Activated naive CD8-positive, alpha-beta T cell treated with anti-CD3 and anti-CD28 coated beads, Interleukin-2, amount 10 ng/mL, durations not matched to agents 7 days and 5 days (primary cell): ENCODE measurements at regions not wholly inside any gene's neighbourhood (a gene's known extent, or its start where the extent isn't known, plus 50 kb on each side); places are given as distances from the start of the nearest gene placed in this dataset.

Experiments
- ATAC-seq: fragments of 150-1000 bp; cut with Tn5 transposase; one replicate; pipeline ENCODE4 v1.10.0; 2021; ENCODE audit warnings: low read depth, moderate library complexity
- POLR2A ChIA-PET: fragments of 350-600 bp; sonication (Branson Sonifier 250); formaldehyde crosslinking; loops from one replicate; lab custom pipeline; 2021; ENCODE audit warnings: antibody characterized with exemption; lab: Charles Lee
- DNase-seq: peaks from one replicate; pipeline ENCODE4 v3.0.0; 2021
- H3K27ac Mint-ChIP-seq: one replicate; pipeline ENCODE4 v1.8.0; 2022; ENCODE audit warnings: mild to moderate bottlenecking, mixed read lengths
- H3K27me3 Mint-ChIP-seq: one replicate; pipeline ENCODE4 v1.8.0; 2022; ENCODE audit warnings: mild to moderate bottlenecking, moderate library complexity, mixed read lengths
- H3K36me3 Mint-ChIP-seq: one replicate; pipeline ENCODE4 v1.8.0; 2021; ENCODE audit warnings: mild to moderate bottlenecking, mixed read lengths
- H3K4me1 Mint-ChIP-seq: one replicate; pipeline ENCODE4 v1.8.0; 2021; ENCODE audit warnings: mixed read lengths
- H3K4me3 Mint-ChIP-seq: one replicate; pipeline ENCODE4 v1.8.0; 2022; ENCODE audit warnings: mild to moderate bottlenecking, moderate library complexity, mixed read lengths
- H3K9me3 Mint-ChIP-seq: one replicate; pipeline ENCODE4 v1.8.0; 2021; ENCODE audit warnings: mixed read lengths

DNA sequence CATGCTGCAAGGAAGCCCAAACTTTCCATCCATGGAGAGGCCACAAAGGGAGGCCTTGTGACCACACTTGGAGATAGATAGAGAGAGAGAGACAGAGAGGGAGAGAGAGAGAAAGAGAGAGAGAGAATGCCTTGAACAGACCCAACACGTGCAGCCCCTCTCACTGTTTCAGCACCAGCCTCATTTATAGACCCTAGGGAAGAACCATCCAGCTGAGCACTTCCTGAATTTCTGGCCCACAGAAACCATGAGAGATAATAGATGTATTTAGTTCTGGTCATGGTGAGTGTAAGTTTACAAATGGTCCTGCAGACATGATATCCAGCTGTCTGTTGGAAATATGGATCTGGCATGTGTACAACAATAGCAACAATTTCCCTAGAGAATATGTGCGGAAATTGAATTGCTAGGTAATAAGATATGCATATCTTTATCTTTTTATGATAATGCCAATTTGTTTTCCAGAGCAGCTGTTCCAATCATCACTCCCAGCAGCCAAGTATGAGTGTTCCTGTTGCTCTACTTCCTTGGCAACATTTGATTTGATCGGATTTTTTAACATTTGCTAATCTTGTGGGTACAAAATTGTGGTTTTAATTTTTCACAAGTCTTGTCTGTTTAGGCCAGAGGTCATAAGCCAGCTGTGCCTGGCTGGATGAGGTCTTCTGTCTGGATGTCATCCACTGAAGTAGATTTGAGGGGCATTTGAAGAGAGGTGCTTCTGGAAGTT, 217.3 kb upstream of the IL12B start:
- H3K9me3 Mint-ChIP-seq: peaks cover 4% of the 10 kb centered on the region
- POLR2A ChIA-PET: no interaction called here
- H3K27ac Mint-ChIP-seq: no peak overlapping the region
- H3K36me3 Mint-ChIP-seq: no peaks in the 10 kb centered on the region
- ATAC-seq: no peak
- no peak for DNase-seq
- H3K27me3 Mint-ChIP-seq: peaks cover 16% of the 10 kb centered on the region
- no peaks in the 10 kb centered on the region for H3K4me1 Mint-ChIP-seq
- H3K4me3 Mint-ChIP-seq: no peak overlapping the region

- POLR2A ChIA-PET: no interaction called here
- H3K36me3 Mint-ChIP-seq: no peaks in the 10 kb centered on the region
- H3K27ac Mint-ChIP-seq: no peak overlapping the region
- H3K9me3 Mint-ChIP-seq: peaks cover 4% of the 10 kb centered on the region
- H3K4me3 Mint-ChIP-seq: no peak overlapping the region
- DNase-seq (no peak), ATAC-seq (no peak)
- H3K27me3 Mint-ChIP-seq: peaks cover 16% of the 10 kb centered on the region
- H3K4me1 Mint-ChIP-seq: no peaks in the 10 kb centered on the region
These were observed 218.2 kb upstream of the IL12B start for GRCh38 chr5:159548517-159548916.

DNA sequence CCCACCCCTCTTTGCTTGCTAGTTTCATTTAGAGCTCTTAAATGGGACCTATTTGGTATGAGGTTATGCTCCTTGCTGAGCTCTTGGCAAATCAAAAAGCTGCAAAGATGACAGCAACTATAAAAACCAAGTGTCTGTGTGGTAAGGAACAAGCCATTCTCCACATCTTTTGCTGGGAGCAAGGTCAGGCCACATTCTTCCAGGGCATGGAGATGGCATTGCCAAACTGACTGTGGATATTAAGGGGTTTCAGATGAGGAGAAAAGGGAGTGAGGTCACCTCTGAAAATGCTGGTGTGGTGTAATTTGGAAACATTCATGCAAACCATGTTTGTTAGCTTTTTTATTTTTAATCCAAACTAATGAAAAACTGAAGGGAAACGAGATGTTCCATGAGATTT, 218.8 kb upstream of the IL12B start:
- peaks cover 4% of the 10 kb centered on the region for H3K9me3 Mint-ChIP-seq
- no peaks in the 10 kb centered on the region for H3K36me3 Mint-ChIP-seq
- H3K4me1 Mint-ChIP-seq: no peaks in the 10 kb centered on the region
- H3K4me3 Mint-ChIP-seq: no peak overlapping the region
- no peak for DNase-seq
- POLR2A ChIA-PET: no interaction called here
- peaks cover 18% of the 10 kb centered on the region for H3K27me3 Mint-ChIP-seq
- no peak for ATAC-seq
- no peak overlapping the region for H3K27ac Mint-ChIP-seq

- POLR2A ChIA-PET: no interaction called here
- Mint-ChIP-seq H3K27ac (no peak overlapping the region), H3K36me3 (no peaks in the 10 kb centered on the region), H3K9me3 (peaks cover 4% of the 10 kb centered on the region), H3K27me3 (peaks cover 14% of the 10 kb centered on the region), H3K4me1 (no peaks in the 10 kb centered on the region), H3K4me3 (no peak overlapping the region)
- ATAC-seq (no peak), DNase-seq (no peak)
These were observed 220.7 kb upstream of the IL12B start for GRCh38 chr5:159550951-159551350.

DNA sequence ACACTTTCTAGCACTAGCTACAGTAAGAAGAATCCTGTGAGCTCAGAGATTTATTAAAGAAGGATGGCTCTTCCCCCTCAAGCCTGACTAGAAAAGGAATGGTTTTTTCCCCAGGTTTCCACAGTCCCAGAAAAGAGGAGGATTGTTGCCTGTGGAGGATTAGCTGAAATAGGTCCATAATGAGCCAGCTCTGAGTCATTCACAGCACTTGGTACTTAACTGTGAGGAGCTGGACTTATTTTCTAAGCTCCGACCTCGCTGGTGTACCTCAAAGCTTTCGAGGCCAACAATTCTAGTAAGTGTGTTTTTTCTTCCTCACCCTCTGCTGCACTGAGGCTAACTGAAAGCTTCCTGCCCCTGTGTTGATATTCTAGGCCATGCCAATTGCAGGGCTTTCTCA, 222.5 kb upstream of the IL12B start:
- Mint-ChIP-seq H3K9me3 (no peaks in the 10 kb centered on the region), H3K4me3 (no peak overlapping the region), H3K4me1 (no peaks in the 10 kb centered on the region), H3K27ac (no peak overlapping the region), H3K36me3 (no peaks in the 10 kb centered on the region), H3K27me3 (peaks cover 11% of the 10 kb centered on the region)
- no peak for DNase-seq
- ATAC-seq: no peak
- POLR2A ChIA-PET: no interaction called here

DNA sequence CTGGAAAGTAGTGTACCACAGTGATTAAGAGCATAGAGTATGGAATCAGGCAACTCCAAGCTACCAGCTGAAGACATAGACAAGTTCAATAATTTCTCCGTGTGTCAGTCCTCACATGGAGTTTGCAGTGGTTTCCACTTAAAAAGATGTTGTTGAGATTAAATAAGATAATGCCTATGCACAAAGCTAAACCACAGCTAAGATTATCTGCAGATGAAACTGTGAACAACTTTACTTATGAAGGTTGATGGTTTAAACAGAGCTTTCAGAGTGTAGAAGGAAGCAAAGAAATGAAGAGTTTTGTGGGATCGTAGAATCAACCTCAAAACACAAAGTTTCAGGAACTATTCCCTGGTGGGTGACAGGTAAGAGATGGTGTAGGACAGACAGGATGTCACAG, 223.5 kb upstream of the IL12B start:
- ATAC-seq (no peak), DNase-seq (no peak)
- Mint-ChIP-seq H3K27me3 (peaks cover 11% of the 10 kb centered on the region), H3K4me1 (no peaks in the 10 kb centered on the region), H3K4me3 (no peak overlapping the region), H3K36me3 (no peaks in the 10 kb centered on the region), H3K27ac (no peak overlapping the region), H3K9me3 (no peaks in the 10 kb centered on the region)
- POLR2A ChIA-PET: no interaction called here

DNA sequence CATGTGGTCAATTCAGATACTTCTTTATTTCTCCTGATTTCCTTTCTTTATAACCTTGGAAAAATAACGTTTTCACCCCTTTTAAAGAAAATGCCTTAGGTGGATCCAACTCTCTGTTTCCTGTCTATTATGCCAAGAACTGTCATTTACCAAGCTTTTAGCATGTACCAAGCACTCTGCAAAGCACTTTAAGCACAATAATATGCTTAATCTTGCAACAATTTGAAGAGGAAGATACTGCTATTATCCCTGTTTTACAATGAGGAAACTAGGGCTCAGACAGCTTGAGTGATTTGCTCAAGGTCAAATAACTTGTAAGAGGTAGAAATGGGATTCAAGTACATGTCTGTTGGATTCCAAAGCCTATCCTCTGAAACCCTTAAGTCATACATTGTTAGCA, 224.8 kb upstream of the IL12B start:
- Mint-ChIP-seq H3K4me3 (no peak overlapping the region), H3K9me3 (no peaks in the 10 kb centered on the region), H3K4me1 (no peaks in the 10 kb centered on the region), H3K27ac (no peak overlapping the region), H3K27me3 (peaks cover 11% of the 10 kb centered on the region), H3K36me3 (no peaks in the 10 kb centered on the region)
- POLR2A ChIA-PET: no interaction called here
- DNase-seq (no peak), ATAC-seq (no peak)

DNA sequence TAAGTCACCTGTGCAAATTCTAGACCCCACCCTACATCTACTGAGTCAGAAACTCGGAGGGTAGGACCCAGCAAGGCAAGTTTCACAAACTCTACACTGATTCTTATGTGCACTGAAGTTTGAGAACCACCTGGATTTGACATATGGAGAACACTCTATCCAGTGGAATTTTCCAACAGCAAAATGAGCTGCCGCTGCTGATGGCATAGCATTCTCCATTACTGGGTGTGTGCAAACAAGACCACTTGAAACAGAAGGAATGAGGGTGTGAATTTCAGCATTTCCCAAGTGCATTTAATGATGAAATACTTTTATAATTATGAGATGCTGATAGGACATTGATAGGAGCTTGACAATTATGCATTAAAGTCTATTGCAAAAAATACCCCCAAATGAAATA, 229.1 kb upstream of the IL12B start:
- POLR2A ChIA-PET: no interaction called here
- ATAC-seq (no peak), DNase-seq (no peak)
- Mint-ChIP-seq H3K4me3 (no peak overlapping the region), H3K9me3 (no peaks in the 10 kb centered on the region), H3K36me3 (no peaks in the 10 kb centered on the region), H3K27ac (no peak overlapping the region), H3K27me3 (peaks cover 17% of the 10 kb centered on the region), H3K4me1 (no peaks in the 10 kb centered on the region)

- no peak overlapping the region for H3K27ac Mint-ChIP-seq
- POLR2A ChIA-PET: no interaction called here
- no peak overlapping the region for H3K4me3 Mint-ChIP-seq
- DNase-seq (no peak), ATAC-seq (no peak)
- H3K4me1 Mint-ChIP-seq: no peaks in the 10 kb centered on the region
- H3K27me3 Mint-ChIP-seq: peaks cover 17% of the 10 kb centered on the region
- H3K36me3 Mint-ChIP-seq: no peaks in the 10 kb centered on the region
- H3K9me3 Mint-ChIP-seq: no peaks in the 10 kb centered on the region
These were observed 229.8 kb upstream of the IL12B start for GRCh38 chr5:159560088-159560487.

GRCh38 chr5:159564031-159564430, 233.7 kb upstream of the IL12B start:
- no peak overlapping the region for H3K27ac Mint-ChIP-seq

DNA sequence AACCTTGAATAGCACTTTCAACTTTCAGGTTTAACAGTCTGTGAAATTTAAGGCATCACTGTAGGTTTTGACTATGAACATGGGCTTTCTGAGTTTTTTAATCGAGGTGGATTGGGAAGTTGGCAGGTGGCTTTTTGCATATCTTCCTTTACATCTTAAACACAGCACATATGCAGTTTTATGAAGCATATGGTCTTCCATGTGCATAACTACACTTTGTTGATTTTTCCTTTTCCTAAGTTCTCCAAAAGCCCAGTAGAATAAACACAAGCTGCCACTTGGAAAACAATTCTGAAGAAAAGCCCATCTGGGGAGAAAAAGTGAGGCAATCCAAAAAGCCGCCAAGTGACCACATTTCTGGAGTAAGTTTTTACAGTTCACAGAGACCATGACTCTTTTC, 236.5 kb upstream of the IL12B start:
- Mint-ChIP-seq H3K27ac (no peak overlapping the region), H3K4me3 (no peak overlapping the region), H3K36me3 (no peaks in the 10 kb centered on the region), H3K4me1 (no peaks in the 10 kb centered on the region), H3K27me3 (peaks cover 6% of the 10 kb centered on the region), H3K9me3 (no peaks in the 10 kb centered on the region)
- no peak for ATAC-seq
- DNase-seq: no peak
- POLR2A ChIA-PET: no interaction called here

More at GRCh38 chr5:159564031-159564430, 233.7 kb upstream of the IL12B start:
- H3K9me3 Mint-ChIP-seq: no peaks in the 10 kb centered on the region
- ATAC-seq: no peak
- POLR2A ChIA-PET: no interaction called here
- H3K4me1 Mint-ChIP-seq: no peaks in the 10 kb centered on the region
- H3K36me3 Mint-ChIP-seq: no peaks in the 10 kb centered on the region
- no peak overlapping the region for H3K4me3 Mint-ChIP-seq
- H3K27me3 Mint-ChIP-seq: peaks cover 10% of the 10 kb centered on the region
- no peak for DNase-seq

DNA sequence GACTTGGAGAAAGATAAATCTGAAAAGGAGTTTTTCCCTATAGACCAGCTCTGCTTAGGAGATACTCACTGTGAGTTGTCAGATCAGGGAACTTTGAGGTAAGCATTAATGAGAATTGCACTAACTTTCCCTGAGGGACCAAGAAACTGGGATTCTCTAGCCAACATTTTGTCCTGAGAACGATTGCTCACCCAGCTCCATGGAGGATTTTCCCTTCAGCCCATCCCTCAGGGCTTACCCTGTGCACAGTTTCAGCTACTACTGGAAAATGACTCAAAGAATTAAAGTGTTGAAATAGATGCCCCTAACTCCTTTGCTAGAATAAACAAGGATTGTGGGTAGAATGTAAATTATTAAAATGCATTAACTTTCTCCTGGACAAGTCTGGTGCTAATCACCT, 237.2 kb upstream of the IL12B start:
- POLR2A ChIA-PET: no interaction called here
- no peak for ATAC-seq
- Mint-ChIP-seq H3K27ac (no peak overlapping the region), H3K27me3 (peaks cover 2% of the 10 kb centered on the region), H3K4me1 (no peaks in the 10 kb centered on the region), H3K4me3 (no peak overlapping the region), H3K9me3 (no peaks in the 10 kb centered on the region), H3K36me3 (no peaks in the 10 kb centered on the region)
- DNase-seq: no peak

GRCh38 chr5:159571501-159572244, 241.4 kb upstream of the IL12B start:
- Mint-ChIP-seq H3K4me3 (no peak overlapping the region), H3K4me1 (no peaks in the 10 kb centered on the region), H3K27me3 (peaks cover 2% of the 10 kb centered on the region), H3K27ac (no peak overlapping the region), H3K36me3 (no peaks in the 10 kb centered on the region), H3K9me3 (no peaks in the 10 kb centered on the region)
- no peak for DNase-seq
- no peak for ATAC-seq
- POLR2A ChIA-PET: no interaction called here

- DNase-seq (no peak), ATAC-seq (no peak)
- Mint-ChIP-seq H3K27me3 (no peaks in the 10 kb centered on the region), H3K9me3 (no peaks in the 10 kb centered on the region), H3K27ac (no peak overlapping the region), H3K4me3 (no peak overlapping the region), H3K4me1 (no peaks in the 10 kb centered on the region), H3K36me3 (no peaks in the 10 kb centered on the region)
- POLR2A ChIA-PET: no interaction called here
These were observed 246.6 kb upstream of the IL12B start for GRCh38 chr5:159576902-159577301.
